Gastroesophageal sphincter (tissue), 4 donors: ENCODE measurements at regions not wholly inside any gene's neighbourhood (a gene's known extent, or its start where the extent isn't known, plus 50 kb on each side); places are given as distances from the start of the nearest gene placed in this dataset.
"Not testable (repeated sequence)": the region's sequence is repeated elsewhere in the genome, so short reads cannot be mapped to it uniquely, and the experiment has no call there.

ENCODE experiments used
- ATAC-seq: fragments of 150-250 bp; one replicate; pipeline ENCODE4 v1.9.1; 2016; ENCODE audit warnings: mild to moderate bottlenecking, moderate library complexity
- H3K27ac ChIP-seq, 4 donors: fragments of 200-600 bp; sonication (generic) in 3 of 4; 1 replicate in 3 of 4; 2 replicates in 1 of 4; pipeline ENCODE4 v1.5.1; 2016 to 2019
- H3K27me3 ChIP-seq: fragments of 200-600 bp; sonication (generic); one replicate; pipeline ENCODE4 v1.5.1; 2019
- H3K36me3 ChIP-seq, 2 donors: fragments of 200-600 bp; sonication (generic); one replicate each; pipeline ENCODE4 v1.5.1; 2019; ENCODE audit warnings: control low read depth in 1 of 2
- H3K4me1 ChIP-seq, 3 donors: fragments of 200-600 bp; sonication (generic); 1 replicate in 2 of 3; 2 replicates in 1 of 3; pipeline ENCODE4 v1.5.1; 2016 to 2019; ENCODE audit warnings: control low read depth in 2 of 3
- H3K4me3 ChIP-seq, 2 donors: fragments of 200-600 bp; sonication (generic); one replicate each; pipeline ENCODE4 v1.5.1; 2019; ENCODE audit warnings: mild to moderate bottlenecking in 1 of 2, moderate library complexity in 1 of 2
- H3K9me3 ChIP-seq, 3 donors: fragments of 200-600 bp; sonication (generic); one replicate each; pipeline ENCODE4 v1.5.1; 2017 to 2019; ENCODE audit warnings: control low read depth in 2 of 3
- EP300 ChIP-seq: sonication (generic); formaldehyde crosslinking; IDR thresholded peaks from one replicate; pipeline ENCODE4 v1.6.1; 2017; ENCODE audit warnings: antibody characterized with exemption, mild to moderate bottlenecking
- POLR2A ChIP-seq, 2 donors: fragments of 450-650 bp; IDR thresholded peaks; one replicate each; pipeline ENCODE4 v1.6.1; 2017; ENCODE audit warnings: antibody characterized with exemption in 2 of 2, mild to moderate bottlenecking in 2 of 2, moderate library complexity in 1 of 2
- POLR2AphosphoS5 ChIP-seq: sonication (generic); formaldehyde crosslinking; IDR thresholded peaks from one replicate; pipeline ENCODE4 v1.6.1; 2017; ENCODE audit warnings: antibody characterized with exemption
- WGBS, 2 donors: methylation state at CpG; one replicate each; pipeline ENCODE4 v1.1.5; 2018; ENCODE audit warnings: low coverage in 1 of 2; 5-methylcytosine and 5-hydroxymethylcytosine counted together
- TF ChIP-seq, protein P1 (sequence below), 4 experiments: fragments of 200-600 bp in 2 of 4; fragments of 450-650 bp in 2 of 4; sonication (generic) in 1 of 4; IDR thresholded peaks; one replicate each; pipeline ENCODE4 v1.5.1; 2017 to 2019; ENCODE audit warnings: antibody characterized with exemption in 4 of 4, mild to moderate bottlenecking in 2 of 4, moderate library complexity in 2 of 4

DNA sequence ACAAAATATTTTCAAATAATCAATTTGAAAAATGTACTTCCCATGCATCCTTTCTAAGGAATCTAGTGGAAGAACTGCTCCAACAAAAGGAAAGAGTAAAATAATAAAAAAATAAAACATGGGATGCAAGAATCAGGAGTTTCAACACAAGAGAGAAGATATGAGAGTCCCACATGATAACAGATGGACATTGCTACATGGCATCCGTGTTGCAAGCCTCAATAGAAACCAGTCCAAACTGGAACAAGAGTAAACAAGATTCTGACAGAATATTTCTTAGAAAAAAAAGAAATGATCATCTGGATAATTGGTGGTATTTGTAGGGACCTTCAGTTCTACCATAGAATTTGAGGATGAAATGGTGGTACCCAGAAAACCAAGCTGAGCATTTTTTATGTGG is 186.8 kb downstream of the FRK start:
- H3K4me1 ChIP-seq = no peaks in the 10 kb centered on the region
- no peaks in the 10 kb centered on the region for H3K9me3 ChIP-seq
- no peak overlapping the region for H3K27ac ChIP-seq
- TF ChIP-seq EP300 = no peak
- TF ChIP-seq, protein P1, sequence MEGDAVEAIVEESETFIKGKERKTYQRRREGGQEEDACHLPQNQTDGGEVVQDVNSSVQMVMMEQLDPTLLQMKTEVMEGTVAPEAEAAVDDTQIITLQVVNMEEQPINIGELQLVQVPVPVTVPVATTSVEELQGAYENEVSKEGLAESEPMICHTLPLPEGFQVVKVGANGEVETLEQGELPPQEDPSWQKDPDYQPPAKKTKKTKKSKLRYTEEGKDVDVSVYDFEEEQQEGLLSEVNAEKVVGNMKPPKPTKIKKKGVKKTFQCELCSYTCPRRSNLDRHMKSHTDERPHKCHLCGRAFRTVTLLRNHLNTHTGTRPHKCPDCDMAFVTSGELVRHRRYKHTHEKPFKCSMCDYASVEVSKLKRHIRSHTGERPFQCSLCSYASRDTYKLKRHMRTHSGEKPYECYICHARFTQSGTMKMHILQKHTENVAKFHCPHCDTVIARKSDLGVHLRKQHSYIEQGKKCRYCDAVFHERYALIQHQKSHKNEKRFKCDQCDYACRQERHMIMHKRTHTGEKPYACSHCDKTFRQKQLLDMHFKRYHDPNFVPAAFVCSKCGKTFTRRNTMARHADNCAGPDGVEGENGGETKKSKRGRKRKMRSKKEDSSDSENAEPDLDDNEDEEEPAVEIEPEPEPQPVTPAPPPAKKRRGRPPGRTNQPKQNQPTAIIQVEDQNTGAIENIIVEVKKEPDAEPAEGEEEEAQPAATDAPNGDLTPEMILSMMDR (IDR thresholded peaks at IDR 0.05) = no peak
- TF ChIP-seq POLR2A (IDR thresholded peaks at IDR 0.05) = no peak
- TF ChIP-seq POLR2AphosphoS5 = no peak
- no peaks in the 10 kb centered on the region for H3K27me3 ChIP-seq
- H3K36me3 ChIP-seq = no peaks in the 10 kb centered on the region
- 75 to 89% methylated on average over 1 of the region's 1 CpG for WGBS, 2 donors
- no peak for ATAC-seq
- H3K4me3 ChIP-seq = no peak overlapping the region

- H3K27me3 ChIP-seq = no peaks in the 10 kb centered on the region
- H3K27ac ChIP-seq = no peak overlapping the region
- WGBS, 2 donors = 69 to 74% methylated on average over 2 to 4 of the region's 4 CpGs
- H3K36me3 ChIP-seq = no peaks in the 10 kb centered on the region
- no peaks in the 10 kb centered on the region for H3K4me1 ChIP-seq
- H3K4me3 ChIP-seq = no peak overlapping the region
- H3K9me3 ChIP-seq = no peaks in the 10 kb centered on the region
- ATAC-seq = no peak
- no peak for TF ChIP-seq POLR2A (IDR thresholded peaks at IDR 0.05)
These were observed 190.2 kb downstream of the FRK start for GRCh38 chr6:115870464-115870863.

- Histone ChIP-seq H3K4me1 (no peaks in the 10 kb centered on the region), H3K4me3 (no peak overlapping the region), H3K36me3 (no peaks in the 10 kb centered on the region), H3K27ac (no peak overlapping the region), H3K27me3 (no peaks in the 10 kb centered on the region), H3K9me3 (no peaks in the 10 kb centered on the region)
- no peak for ATAC-seq
- no peak for TF ChIP-seq POLR2A (IDR thresholded peaks at IDR 0.05)
- TF ChIP-seq, protein P1 (IDR thresholded peaks at IDR 0.05) = no peak
- no peak for TF ChIP-seq POLR2AphosphoS5
- no peak for TF ChIP-seq EP300
- WGBS, 2 donors = 90% methylated on average over 2 of the region's 2 CpGs
These were observed 194.8 kb downstream of the FRK start for GRCh38 chr6:115865914-115866313.

GRCh38 chr6:115863211-115863610 is 197.5 kb downstream of the FRK start:
- Histone ChIP-seq H3K27ac (no peak overlapping the region), H3K36me3 (no peaks in the 10 kb centered on the region), H3K4me1 (no peaks in the 10 kb centered on the region), H3K27me3 (no peaks in the 10 kb centered on the region), H3K9me3 (peaks cover 0 to 4% (median 0%) of the 10 kb centered on the region in 3 donors), H3K4me3 (no peak overlapping the region)
- no peak for TF ChIP-seq POLR2A (IDR thresholded peaks at IDR 0.05)
- TF ChIP-seq POLR2AphosphoS5 = no peak
- TF ChIP-seq EP300 = no peak
- TF ChIP-seq, protein P1 (IDR thresholded peaks at IDR 0.05) = no peak
- no peak for ATAC-seq

GRCh38 chr6:115861658-115862057 is 199.0 kb downstream of the FRK start:
- 52 to 85% methylated on average over 2 of the region's 2 CpGs for WGBS, 2 donors
- H3K36me3 ChIP-seq, H3K4me1 ChIP-seq, H3K27me3 ChIP-seq, H3K4me3 ChIP-seq, H3K27ac ChIP-seq, H3K9me3 ChIP-seq, ATAC-seq: not testable (repeated sequence)

- 89 to 100% methylated on average over 2 of the region's 2 CpGs for WGBS, 2 donors
- not testable (repeated sequence) for H3K27ac ChIP-seq, H3K27me3 ChIP-seq, H3K4me1 ChIP-seq, ATAC-seq, H3K4me3 ChIP-seq, H3K36me3 ChIP-seq
- H3K9me3 ChIP-seq = peaks cover 0 to 14% (median 0%) of the 10 kb centered on the region in 3 donors
These were observed 201.1 kb downstream of the FRK start for GRCh38 chr6:115859577-115859976.
